Tibial nerve (tissue), 4 donors: ENCODE measurements at regions not wholly inside any gene's neighbourhood (a gene's known extent, or its start where the extent isn't known, plus 50 kb on each side); places are given as distances from the start of the nearest gene placed in this dataset.
"Not testable (repeated sequence)": the region's sequence is repeated elsewhere in the genome, so short reads cannot be mapped to it uniquely, and the experiment has no call there.

Experiments
- EP300 ChIP-seq, 2 donors: sonication (generic); formaldehyde crosslinking; IDR thresholded peaks; one replicate each; pipeline ENCODE4 v1.6.1; 2017; ENCODE audit warnings: antibody characterized with exemption in 2 of 2, mild to moderate bottlenecking in 1 of 2
- POLR2A ChIP-seq, 2 donors: fragments of 450-650 bp; IDR thresholded peaks; one replicate each; pipeline ENCODE4 v1.6.1; 2017; ENCODE audit warnings: antibody characterized with exemption in 2 of 2, mild to moderate bottlenecking in 2 of 2, moderate library complexity in 2 of 2
- TF ChIP-seq, protein P1 (sequence below), 5 experiments: fragments of 200-600 bp in 3 of 5; fragments of 450-650 bp in 2 of 5; sonication (generic) in 3 of 5; IDR thresholded peaks; one replicate each; pipeline ENCODE4 v1.5.1; 2016 to 2019; ENCODE audit warnings: antibody characterized with exemption in 5 of 5, mild to moderate bottlenecking in 3 of 5, moderate library complexity in 2 of 5

DNA sequence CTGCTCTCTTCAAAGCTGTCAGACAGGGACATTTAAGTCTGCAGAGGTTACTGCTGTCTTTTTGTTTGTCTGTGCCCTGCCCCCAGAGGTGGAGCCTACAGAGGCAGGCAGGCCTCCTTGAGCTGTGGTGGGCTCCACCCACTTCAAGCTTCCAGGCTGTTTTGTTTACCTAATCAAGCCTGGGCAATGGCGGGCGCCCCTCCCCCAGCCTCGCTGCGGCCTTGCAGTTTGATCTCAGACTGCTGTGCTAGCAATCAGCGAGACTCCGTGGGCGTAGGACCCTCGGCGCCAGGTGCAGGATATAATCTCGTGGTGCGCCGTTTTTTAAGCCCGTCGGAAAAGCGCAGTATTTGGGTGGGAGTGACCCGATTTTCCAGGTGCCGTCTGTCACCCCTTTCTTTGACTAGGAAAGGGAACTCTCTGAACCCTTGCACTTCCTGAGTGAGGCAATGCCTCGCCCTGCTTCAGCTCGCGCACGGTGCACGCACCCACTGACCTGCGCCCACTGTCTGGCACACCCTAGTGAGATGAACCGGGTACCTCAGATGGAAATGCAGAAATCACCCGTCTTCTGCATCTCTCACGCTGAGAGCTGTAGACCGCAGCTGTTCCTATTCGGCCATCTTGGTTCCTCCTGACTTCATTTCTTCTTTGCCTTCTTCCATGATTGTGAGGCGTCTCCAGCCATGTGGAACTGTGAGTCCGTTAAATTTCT lies 93.5 kb upstream of the EYA4 start:
- not testable (repeated sequence) for TF ChIP-seq POLR2A, EP300 (IDR thresholded peaks at IDR 0.05)
- TF ChIP-seq, protein P1, sequence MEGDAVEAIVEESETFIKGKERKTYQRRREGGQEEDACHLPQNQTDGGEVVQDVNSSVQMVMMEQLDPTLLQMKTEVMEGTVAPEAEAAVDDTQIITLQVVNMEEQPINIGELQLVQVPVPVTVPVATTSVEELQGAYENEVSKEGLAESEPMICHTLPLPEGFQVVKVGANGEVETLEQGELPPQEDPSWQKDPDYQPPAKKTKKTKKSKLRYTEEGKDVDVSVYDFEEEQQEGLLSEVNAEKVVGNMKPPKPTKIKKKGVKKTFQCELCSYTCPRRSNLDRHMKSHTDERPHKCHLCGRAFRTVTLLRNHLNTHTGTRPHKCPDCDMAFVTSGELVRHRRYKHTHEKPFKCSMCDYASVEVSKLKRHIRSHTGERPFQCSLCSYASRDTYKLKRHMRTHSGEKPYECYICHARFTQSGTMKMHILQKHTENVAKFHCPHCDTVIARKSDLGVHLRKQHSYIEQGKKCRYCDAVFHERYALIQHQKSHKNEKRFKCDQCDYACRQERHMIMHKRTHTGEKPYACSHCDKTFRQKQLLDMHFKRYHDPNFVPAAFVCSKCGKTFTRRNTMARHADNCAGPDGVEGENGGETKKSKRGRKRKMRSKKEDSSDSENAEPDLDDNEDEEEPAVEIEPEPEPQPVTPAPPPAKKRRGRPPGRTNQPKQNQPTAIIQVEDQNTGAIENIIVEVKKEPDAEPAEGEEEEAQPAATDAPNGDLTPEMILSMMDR (IDR thresholded peaks at IDR 0.05), result not testable (repeated sequence)
